ENCODE measurements at regions not wholly inside any gene's neighbourhood (a gene's known extent, or its start where the extent isn't known, plus 50 kb on each side); places are given as distances from the start of the nearest gene placed in this dataset.
A peak's percentile ranks its signal among the peaks of the same experiment; 100 is the strongest.
"Not testable (repeated sequence)": the region's sequence is repeated elsewhere in the genome, so short reads cannot be mapped to it uniquely, and the experiment has no call there.

DNA sequence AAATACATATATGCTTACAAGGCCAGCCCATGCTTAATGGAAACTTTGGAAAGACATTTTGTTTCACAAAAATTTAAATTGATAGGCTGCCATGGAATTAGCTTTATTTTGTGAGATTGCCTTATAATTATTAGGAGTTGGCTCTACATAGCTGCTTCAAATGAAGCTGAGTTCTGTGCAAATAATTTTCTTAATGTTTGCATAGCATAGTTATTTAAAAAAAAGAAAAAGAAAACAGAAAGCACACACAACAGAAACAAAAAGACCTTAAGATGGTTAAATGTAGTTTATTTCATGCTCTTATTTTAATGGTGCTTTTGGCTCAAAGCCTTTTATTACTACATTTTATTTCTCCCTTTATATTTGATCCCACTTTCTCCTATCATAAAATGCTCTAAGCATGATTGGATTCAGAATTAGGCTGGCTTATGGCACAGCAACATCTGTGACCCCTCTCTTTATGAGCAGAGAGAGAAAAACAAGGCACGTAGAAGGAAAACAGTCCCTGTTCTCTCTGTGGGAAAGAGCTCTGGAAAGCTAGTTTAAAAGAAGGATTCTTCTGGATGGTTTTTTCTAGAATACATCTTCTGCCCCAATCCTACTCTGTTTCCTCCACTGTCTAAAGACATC, 530.5 kb downstream of the NTRK2 start:
- DNase-seq, result peak in 1 of 2 experiments; percentile 2

DNA sequence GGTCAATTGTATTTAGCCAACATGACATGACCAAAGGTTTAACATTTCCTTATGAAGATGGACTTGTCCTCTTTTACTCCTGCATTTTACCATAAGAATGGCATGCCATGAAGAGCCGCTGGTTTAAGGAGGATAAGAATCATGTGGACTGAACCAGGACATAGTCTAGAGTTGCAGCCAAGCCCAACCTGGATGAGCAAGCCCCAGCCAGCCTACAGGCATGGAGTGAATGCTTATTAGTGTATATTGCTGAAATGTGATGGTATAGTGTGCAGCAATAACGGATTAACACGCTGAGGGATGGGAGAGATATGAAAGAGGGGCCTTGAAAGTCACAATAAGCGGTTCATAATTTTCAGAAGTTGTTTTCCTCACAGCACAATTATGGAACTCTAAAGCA, 523.2 kb downstream of the NTRK2 start:
- DNase-seq, result no peak

DNA sequence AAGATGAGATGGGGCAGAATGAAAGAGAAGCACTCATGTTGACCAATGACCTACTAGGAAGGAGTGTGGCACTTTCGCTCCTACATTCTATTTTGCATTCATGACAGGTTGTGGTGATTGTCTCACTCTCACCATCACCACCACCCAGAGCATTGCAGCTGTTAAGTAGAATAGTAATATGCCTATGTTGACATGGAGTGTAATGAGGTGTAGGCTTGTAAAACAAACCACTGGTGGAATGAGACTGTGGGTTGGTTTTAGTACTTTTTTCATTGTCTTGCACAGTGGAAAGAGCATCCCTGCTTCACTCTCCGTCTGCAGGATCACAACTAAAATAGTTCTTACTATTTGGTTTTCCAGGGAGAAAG, 516.7 kb downstream of the NTRK2 start:
- no peak for DNase-seq

DNA sequence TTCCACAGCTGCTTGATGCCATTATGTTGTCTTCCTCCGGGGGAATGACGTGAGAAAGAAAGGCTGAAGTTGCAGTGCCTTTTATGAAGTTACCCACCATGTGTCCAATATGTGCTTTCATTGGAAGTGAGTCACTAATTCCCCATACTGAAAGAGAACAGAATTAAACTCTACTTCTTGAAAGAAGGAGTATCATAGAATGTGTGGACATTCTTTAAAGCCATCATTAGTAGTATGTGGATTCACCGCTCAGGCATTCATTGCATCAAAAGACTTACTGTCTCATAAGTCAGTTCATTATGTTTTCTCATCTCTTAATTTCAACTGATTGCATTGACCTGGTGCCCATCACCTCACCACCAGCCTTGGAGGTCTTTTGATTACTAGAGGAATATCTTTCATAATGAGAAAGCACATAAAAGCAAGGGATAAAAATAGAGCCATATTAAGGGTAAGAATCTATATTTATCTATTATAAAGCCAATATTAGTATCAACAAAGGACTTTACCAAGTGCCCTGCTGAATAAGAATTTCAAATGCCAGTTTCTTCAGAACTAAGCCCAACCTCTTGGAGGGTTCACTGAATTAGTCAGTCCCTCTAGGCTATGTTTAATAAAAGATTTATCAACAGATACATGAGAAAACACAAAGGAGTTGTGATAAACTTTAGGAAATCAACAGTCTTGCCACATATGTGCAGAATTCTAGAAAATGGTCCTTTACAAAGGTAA, 516.1 kb downstream of the NTRK2 start:
- DNase-seq, result no peak

DNA sequence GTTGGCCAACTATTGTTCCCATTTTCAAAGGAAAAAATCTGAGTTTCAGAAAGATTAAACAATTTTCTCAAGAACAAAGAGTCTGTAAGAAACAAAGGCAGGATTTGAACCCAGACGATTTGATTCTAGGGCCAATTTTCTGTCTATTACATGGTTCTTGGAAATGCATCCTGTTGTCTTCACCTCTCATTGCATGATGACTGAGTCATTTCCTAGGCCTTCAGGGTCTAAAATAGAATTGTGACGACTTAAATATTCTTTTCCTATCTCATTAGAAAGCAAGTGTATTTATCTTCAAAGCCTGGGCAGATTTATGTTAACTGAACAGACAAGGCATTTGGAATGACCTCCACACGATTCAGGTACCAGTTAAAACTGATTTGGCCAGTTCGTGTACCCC, 512.9 kb downstream of the NTRK2 start:
- no peak for DNase-seq

DNA sequence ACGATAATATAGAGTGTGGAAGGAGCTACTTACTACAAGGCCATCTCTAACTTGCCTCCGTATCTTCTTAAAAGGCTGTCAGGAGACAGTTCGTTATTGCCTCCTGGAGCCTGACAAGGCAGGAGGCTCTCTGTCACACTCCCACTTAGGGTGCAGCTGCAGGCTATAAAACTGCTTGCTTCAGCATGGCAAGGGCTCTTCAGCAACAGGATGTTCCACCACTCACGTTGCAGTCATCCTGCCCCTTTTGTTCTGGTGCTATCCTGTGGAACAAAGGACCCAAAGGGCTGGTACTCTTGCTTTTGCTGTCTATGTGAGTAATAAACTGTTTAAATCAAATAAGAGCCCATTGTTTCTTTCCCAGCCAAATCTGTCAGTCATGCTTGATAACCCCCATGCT, 508.9 kb downstream of the NTRK2 start:
- no peak for DNase-seq

DNA sequence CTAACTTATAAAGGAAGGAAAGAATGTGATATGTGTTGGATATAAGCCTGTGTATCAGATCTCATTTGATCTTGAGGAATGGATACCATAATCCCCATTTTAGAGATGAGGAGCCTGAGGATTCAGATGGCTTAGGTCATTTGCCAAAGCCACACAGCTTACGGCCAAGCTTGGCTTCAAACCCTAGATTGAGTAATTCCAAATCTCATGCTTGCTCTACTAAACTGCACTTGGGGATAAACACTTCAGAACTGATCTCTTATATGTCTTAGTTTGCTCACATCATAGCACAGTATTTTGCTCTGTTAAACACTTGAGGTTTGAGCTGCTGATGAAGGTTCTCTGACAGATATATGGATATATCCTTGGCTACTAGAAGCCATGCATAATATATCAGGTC, 504.4 kb downstream of the NTRK2 start:
- DNase-seq, result no peak

DNA sequence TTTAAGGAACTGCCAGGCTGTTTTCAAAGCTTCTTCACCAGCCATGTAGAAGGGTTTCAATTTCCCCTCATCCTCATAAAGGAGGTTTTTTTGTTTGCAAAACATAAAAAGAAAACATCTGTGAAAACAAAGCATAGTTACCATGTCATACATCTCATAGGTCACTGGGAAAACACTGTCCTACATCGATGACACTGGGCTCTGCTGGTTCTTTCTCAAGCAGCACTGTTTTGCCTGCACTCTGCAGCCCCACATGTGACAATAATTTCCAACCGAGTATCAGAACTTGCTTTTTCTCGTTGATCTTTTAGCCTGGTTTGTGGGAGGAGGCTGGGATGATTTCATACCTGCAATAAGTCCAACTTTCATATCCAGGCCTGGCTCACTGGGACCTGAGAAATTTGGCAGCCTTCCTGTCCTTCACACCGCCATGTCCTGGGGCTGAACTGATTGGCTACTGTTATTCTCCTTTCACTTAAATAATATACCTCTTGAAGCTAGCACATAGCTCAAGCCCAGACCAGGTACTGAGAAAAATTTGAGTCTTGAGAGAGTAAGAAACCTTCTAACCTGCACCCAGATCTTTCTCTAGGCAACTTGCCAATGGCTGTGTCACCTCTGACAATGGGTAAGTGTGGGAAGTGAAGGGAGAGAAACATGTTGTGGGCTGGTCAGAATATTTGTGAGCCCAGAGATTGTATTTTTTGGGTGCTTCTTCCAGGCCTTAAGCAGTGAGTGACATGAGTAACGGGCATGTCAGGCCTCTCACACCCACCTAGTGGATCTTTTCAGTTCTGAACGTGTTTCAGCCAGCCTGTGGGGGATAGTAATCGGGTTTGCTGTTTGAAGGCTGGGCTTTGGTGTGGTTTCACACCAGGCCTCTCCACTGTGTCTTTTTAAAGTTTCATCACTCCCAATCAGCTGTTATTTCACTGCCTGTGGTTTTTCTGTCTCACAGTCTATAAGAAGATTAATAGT, 502.8 kb downstream of the NTRK2 start:
- no peak for DNase-seq

DNA sequence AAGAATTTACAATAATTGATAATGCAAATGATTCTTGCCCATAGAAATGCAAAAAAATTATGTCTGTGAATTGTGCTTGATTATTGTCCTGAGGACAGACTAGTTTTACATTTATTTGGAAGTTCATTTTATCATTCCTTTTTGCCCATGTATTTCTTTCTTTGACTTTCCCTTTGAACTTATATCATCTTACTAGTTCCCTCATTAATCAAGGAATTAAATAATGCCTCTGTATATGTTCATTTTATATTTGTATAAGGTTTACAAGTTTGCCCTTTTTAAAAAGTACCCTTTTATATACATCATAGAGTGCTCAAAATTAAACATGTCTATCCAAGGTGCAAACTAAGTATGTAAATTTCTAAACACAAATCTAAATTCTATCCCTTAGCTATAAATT, 501.6 kb downstream of the NTRK2 start:
- DNase-seq, result no peak

DNA sequence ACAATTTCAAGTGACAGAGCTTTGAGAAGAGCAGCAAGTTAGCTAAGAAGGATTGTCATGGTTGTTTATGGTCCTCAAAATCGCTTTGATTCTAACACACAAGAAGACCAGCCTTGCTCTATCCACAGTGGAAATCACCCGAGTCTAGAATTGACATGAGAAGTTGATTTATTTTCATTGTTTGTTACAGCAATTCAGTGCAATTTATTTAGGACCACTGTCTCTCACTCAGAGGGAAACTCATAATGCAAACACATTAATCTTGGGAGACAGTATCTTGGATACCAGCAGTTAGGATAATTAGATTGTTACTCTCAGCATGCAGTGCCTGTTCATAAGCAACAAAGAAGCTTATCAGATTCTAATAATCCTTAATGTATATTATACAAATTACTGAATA, 498.9 kb downstream of the NTRK2 start:
- DNase-seq, result no peak

DNA sequence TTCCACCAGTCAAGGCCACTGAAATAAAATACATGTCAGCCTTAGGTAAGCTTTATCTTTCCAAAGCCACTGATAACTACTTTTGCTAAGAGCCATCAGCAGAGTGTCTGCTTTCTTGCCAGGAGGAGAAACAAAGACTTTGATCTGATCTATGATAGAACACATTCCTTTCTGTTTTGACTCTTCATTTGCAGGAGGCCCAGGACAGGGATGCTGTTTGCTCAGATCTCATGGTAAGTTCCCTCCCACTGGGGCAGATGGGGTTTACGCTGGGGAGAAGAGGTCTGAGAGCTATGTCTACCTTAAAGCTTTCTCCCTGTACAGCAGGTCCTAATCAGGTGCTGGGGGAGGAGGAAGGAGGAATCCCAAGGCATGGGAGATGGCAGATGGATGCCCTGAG, 497.6 kb downstream of the NTRK2 start:
- no peak for DNase-seq

DNA sequence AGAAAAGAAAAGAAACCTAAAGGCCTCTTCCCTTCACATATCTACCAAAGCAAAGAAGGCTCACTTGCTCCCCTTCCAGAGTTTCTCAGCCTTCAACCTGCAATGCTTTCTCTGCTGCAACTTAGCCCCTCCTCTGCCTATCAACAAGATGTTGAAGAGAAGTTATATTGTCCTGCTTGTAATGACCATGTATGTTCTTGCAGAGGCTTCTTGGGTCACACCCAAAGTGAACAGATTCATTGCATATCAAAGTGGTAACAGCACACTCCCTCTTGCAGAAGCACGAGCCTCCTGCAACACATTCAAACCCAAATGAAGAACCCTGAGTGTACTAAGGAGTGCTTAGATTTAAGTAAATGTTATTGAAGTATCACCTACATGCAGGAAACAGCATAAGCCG, 494.3 kb downstream of the NTRK2 start:
- DNase-seq, result no peak

DNA sequence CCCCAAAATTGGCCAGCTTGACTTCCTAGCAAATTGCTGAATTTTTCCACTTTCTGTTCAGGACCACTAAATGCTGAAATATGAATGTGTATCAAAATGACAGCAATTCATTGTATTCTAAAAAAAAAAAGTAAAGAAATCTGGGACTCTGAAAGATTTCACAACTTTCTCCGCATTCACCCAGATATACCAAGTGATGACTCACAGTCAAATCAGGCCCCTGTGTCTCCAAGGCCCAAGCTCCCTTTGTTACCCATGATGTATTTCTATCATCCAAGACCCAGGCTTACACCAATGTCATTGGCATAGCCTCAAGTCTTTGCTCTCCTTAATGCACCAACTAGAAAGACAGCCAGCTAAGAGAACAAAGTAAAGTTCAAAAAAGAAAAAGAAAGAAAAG, 493.9 kb downstream of the NTRK2 start:
- DNase-seq, result no peak

DNA sequence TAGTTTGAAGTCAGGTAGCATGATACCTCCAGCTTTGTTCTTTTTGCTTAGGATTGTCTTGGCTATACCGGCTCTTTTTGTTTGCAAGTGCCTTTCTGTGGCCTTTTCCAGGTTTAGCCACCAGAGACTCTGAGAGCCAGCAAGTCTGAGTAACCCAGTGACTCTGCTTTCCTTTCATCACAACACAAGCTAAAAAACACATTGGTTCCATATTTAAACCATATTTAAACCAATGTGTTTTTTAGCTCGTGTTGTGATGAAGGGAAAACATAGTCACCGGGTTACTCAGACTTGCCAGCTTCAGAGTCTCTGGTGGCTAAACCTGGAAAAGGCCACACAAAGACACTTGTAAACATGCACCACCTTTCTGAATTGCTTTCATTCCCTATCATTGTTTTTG, 493.3 kb downstream of the NTRK2 start:
- DNase-seq, result no peak

DNA sequence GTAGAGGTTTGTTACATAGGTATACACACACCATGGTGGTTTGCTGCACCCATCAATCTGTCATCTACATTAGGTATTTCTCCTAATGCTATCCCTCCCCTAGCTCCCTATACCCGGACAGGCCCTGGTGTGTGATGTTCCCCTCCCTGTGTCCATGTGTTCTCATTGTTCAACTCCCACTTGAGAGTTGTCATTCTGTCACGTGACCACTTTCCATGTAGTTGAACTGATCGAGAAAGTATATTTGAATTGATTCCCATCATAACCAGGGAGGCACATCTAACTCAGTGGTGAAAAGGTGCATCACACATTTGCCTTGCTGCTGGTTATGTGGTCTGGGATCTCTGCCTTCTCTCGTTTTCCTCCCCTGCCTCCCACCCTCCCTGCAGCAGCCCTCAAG, 491.4 kb downstream of the NTRK2 start:
- DNase-seq, result not testable (repeated sequence)

DNA sequence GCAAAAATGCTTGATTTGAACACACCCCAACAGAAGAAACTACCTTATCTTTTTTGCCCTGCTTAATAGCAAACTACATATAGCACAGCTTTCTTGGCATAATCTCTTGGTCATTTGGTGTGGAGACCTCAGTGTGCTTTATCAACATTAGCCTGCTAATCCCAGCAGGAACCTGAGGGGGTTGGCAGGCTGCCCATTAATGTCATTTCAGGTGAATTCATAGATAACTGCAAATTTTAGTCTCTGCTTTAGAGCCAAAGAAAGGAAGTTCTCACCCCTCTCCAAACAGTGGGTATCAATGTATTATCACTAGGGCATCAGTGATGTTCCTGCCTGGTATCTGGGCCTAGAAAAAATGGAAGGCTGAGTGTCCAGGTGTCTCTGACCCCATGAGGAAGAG, 489.0 kb downstream of the NTRK2 start:
- no peak for DNase-seq

DNA sequence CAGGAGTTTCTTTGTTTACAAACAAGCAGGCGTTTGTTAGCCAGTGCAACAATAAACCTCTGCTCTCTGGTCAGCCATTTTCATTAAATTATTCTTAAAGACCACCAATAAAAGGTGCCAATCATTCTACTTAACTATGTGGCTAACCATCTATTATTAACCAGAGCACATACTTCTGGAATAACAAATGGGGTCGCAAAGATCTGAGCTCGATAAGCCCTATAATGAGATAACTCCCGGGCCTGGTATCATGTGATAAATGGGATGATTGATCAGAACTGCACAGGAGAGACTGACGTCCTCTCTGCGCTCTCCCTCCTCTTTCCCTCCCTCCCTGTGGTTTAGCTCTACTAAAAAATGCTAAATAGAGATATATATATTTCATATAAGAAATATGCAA, 488.2 kb downstream of the NTRK2 start:
- DNase-seq, result no peak

DNA sequence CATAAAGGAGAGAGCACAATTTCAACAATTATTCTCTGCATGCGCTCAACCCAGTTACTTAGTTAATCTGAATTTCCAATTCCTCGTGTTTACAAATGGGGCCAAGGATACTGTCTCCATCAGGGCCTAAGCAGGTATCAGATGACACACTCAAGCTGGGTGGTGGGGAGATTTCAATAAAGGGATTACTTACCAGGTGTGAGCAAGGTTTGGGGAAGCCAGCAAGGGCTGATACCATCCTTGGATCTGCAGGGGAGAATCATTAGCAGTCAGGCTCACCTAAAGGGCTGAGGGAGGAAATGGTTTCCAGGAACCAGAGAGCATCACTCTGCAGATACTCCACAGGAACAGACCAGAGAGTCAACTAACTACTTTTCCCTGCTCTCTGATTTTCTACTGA, 487.1 kb downstream of the NTRK2 start:
- DNase-seq, result peak in 1 of 2 experiments; percentile 53

DNA sequence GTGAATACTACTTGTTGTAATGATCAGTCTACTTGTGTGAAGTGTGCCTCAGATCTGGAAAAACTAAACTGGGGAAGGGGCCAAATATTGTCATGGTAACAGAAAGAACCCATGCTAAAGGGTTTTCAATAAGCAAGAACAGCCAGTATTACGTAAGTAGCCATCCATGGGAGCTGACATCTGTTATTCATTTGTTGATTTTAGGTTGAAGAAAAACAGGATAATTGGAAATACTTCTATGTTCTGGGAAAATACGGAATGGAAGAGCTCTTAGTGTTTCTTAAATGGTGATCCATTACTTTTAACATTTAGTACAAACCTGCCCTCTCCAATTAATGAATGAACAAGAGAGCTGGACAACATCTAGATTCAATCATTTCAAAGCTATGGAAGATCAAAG, 485.8 kb downstream of the NTRK2 start:
- DNase-seq, result no peak

DNA sequence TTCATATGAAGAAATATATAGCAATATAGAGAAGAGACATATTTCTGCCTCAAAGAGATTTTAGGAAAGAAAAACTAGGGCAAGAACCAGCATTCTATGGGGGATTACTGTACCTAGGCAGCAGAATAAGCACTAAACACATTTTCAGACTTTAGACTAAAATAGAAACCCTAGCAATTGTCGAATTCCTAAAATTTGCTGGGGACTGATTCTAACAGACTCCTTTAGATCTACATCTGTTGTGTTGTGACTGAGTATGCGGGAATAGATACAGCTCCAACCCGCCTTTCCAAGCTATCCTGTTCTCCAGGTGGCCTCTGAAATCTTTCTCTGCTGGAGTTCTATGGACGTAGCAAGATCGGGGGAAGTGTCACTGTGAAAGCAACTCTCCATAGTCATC, 482.2 kb downstream of the NTRK2 start:
- DNase-seq, result no peak

DNA sequence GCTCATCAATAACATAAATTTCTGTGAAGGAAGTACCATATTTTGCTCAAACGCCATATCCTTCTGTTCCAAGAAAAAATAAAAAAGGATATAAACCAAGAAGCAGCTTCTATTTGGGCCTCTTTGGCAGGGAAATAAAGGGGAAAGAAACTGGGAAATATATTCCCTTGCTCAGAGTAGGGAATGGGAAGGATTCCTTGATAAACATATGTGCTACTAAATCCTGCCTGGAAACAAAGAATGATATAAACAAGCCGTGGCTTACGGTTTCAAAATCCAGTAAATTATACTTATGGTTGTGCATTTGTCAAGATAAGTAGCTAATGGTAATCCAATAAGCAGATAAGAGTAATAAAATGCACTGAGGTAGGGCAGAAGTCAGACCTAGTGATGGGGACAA, 481.6 kb downstream of the NTRK2 start:
- DNase-seq, result peak in 1 of 2 experiments; percentile 9

DNA sequence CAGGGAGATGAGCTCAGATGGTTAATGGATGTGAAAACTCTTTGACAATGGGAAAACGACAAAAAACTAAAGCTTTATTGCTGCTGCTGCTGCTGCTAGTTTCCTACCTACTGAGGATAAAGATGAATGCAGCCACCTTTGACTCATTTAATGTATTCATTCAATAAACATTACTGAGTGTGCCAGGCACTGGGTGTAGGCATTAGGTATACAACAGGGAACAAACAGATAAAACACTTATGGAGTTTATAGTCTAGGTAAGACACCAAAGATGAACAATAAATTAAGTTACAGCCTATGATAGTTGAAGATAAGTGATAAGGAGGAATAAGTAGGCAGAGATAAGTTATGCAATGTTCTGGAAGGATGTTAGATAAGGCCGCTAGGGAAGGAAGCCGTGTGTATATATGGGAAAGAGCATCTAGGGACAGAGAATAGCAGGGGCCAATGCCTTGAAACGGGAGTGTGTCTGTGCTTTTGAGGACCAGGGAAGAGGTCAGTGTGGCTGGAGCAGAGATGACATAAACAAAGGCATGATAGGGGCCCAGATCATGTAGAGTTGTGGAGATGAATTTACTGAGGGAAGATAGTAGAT, 477.6 kb downstream of the NTRK2 start:
- no peak for DNase-seq

DNA sequence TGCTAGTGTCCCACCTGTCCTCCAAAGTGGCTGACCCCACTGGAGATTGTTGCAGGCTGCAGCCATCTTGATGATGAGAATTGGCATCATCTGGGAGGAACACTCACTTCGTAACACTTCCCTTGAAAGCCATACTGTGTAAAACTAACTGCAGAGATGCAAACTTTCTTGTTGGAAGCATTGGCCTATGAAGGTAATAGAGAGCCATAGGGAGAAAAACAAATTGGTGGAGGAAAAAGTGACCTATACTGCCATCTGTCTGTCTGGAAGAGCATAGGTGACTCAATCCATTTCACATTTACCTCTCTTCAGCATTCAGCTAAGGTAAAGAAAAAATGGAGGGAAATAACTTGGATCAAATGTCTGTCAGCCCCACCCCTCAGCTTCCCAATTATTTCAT, 473.4 kb downstream of the NTRK2 start:
- peak in 1 of 2 experiments; percentile 0 for DNase-seq

All from NCI-H524 (cell line).